NCI-H1417 (cell line): ENCODE measurements at regions not wholly inside any gene's neighbourhood (a gene's known extent, or its start where the extent isn't known, plus 50 kb on each side); places are given as distances from the start of the nearest gene placed in this dataset.
A peak's percentile ranks its signal among the peaks of the same experiment; 100 is the strongest.
"Not testable (repeated sequence)": the region's sequence is repeated elsewhere in the genome, so short reads cannot be mapped to it uniquely, and the experiment has no call there.

Source experiments
- DNase-seq, 3 experiments: peaks; one replicate each; lab custom pipeline; 2025; lab: John Stamatoyannopoulos, UW

DNA sequence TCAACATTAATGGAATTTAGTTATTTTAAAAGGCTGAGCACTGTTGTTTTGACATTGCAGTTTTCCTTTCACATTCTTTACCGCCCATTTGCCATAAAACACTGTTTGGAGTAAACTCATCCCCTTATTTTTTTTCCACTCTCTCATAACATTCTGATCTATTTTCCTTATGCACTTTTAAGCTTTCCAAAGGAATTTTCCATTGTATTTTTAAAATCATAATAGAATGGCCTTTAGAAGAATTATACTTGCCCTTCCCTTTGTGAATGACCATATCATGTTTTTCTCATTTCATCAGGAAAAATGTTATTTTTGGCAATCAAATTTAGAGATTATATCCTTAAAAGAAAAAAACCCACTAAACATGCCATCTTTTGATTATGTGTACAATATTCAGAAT, 1074.2 kb downstream of the STIM2 start:
- no peak for DNase-seq

DNA sequence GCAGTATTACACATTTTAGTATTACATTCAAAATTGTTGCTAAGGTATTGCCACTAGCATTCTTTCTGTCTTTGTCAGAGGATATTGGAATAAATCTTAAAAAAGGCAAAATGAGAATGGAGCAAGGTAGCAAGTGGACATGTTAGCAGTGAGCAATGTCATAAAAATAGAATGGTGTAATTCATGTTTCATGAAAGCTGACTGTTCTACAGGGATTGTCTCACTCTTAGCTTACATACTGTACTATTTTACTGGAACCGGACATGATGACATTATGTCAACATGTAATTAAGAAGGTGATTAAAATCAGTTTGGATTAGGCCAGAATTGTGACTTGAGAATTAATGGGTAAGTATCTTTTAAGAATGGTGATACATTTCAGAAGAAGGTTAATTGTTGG, 1086.2 kb downstream of the STIM2 start:
- DNase-seq = peak in 1 of 3 experiments; percentile 16

DNA sequence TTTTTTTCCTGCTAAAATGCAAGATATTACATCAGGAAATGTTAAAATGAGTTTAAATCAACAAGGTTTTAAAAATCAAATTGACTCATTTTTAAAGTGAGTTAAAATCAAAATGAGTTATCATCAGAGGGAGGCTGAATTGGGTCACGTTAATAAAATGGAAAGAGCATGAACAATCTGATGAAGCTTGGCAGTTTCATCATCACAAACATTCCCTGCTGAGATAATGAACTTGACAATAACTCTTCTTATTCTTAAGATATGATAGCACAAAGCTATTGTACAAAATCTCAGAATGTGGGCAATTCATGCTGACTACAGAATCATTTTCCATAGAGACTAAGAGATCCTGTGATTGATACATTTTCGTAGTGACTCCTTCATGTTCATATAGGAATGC, 1086.7 kb downstream of the STIM2 start:
- peak in 1 of 3 experiments; percentile 19 for DNase-seq

DNA sequence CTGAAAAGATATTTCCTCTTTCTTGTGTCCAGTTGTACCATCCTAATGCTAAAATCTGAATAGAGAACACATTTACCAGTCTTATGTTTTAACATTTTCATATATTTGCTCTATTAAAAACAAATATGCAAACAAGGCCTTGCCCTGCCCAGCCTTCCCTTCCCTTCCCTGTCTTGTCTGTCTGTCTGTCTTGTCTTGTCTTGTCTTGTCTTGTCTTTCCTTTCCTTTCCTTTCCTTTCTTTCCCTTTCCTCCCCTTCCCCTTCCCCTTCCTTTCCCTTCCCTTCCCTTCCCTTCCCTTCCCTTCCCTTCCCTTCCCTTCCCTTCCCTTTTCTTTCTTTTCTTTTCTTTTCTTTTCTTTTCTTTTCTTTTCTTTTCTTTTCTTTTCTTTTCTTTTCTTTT, 1103.5 kb downstream of the STIM2 start:
- DNase-seq = no peak

DNA sequence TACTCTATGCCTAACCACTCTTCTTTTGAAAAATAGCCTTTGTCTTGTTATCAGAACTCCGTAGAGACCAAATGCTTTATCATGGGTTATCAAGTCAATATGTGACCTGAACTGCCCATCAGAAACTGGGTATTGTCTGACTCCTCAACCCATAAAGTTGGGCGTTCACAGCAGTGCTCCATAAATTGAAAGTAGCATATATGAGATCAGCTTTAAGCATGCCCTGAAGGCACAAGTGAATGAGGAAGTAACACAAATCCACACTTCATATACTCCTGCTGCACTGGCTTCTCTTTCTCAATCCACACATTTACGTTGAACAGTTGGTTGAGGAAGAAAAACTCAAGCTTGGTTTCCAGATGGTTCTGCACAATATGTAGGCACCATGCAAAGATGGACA, 1106.0 kb downstream of the STIM2 start:
- no peak for DNase-seq

DNA sequence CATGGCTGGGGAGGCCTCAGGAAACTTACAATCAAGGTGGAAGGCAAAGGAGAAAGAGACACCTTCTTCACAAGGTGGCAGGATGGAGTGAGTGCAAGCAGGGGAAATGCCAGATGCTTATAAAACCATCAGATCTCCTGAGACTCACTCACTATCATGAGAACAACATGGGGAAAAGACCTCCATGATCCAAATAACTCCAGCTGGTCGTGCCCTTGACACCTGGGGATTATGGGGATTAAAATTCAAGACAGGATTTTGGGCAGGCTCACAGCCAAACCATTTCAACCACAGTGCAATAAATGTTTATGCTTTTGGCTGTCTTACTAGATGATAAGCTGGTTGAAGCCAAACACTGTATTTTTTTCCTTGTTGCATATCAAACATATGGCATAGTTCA, 1112.4 kb downstream of the STIM2 start:
- DNase-seq = no peak

DNA sequence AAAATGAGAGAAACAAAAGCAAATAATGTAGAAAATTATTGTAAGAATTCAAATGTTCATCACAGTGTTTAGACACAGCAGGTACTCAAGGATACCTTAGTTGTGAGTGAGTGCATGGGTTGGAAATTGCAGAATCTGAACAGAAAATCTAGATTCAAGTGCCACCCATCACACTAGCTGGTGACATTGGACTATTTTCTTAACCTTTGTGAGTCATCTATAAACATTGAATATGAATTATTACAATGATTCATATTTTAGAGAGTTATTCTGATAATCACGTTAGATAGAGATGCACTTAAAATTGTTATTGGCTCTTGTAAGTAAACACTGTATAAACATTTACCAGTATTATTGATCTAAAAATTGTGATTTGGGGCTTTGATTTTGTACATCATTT, 1113.1 kb downstream of the STIM2 start:
- no peak for DNase-seq

DNA sequence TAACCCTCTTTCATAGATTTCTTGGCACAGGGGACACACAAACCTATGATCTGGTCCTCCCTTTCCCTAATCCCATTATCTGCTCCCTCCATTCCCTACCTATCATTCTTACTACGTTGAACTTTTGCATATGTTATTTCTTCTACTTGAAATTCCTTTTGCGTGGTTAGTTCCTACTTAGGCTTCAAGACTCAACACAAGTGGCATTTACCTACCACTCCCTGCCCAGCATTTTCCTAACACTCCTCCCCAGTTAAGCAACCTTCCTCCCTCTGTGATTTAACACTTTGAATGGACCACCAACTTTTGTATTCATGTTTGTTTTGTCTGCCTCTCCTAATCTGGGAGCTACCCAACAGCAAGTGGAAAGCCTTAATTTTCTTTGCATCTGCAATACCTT, 1113.7 kb downstream of the STIM2 start:
- no peak for DNase-seq

DNA sequence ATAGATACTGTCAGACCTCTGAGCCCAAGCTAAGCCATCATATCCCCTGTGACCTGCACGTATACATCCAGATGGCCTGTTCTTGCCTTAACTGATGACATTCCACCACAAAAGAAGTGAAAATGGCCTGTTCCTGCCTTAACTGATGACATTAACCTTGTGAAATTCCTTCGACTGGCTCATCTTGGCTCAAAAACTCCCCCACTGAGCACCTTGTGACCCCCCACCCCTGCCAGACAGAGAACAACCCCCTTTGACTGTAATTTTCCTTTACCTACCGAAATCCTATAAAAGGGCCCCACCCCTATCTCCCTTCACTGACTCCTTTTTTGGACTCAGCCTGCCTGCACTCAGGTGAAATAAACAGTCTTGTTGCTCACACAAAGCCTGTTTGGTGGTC, 1114.2 kb downstream of the STIM2 start:
- DNase-seq = not testable (repeated sequence)

DNA sequence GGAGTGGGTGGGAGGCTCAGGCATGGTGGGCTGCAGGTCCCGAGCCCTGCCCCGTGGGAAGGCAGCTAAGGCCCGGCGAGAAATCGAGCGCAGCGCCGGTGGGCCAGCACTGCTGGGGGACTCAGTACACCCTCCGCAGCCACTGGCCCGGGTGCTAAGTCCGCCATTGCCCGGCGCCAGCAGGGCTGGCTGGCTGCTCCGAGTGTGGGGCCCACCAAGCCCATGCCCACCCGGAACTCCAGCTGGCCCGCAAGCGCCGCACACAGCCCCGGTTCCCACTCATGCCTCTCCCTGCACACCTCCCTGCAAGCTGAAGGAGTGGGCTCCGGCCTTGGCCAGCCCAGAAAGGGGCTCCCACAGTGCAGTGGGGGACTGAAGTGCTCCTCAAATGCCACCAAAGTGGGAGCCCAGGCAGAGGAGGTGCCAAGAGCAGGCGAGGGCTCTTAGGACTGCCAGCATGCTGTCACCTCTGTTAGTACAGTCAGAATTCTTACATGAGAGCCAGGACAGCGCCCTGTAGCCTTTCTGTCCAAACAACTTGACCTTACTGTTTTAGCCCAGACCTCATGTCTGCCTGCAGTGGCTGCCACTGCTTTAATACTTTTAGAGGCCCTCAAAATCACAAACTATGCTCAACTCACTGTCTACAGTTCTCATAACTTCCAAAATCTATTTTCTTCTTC, 1117.9 kb downstream of the STIM2 start:
- not testable (repeated sequence) for DNase-seq

DNA sequence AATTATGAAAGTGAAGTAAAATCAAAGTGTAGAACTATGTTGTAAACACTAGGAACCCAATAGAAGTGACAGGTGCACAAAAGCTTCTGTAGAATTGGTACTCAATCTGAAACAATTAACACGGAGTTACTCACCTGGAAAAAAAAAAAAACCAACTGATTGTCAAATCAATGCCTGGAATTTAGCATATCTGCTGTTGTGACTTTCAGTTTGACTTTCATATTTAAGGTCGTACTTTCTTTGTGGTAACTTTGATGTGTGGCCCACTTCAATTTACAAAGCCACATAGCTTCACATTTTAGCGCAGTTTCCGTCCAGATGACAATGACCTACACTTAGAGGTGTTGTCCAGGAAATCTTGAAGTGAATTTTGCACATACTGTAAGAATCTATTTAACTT, 1124.9 kb downstream of the STIM2 start:
- DNase-seq = no peak

DNA sequence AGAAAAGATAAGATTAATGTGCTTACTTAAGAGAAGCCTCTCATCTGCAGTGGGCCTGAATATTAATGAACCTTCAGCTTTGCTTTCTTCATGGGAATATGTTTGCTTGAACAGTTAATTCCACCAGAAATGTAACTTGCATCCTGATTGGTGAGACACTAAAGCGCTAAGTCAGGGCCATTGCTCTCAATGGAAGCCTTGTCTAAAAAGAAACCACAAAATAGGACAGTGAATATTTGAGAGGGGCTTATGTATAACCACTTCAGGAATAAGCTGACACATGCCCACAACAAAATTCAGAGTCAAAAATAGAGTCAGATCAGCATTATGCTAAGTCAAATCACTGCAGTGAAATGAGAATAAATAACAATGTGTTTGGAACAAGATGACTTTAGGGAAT, 1125.8 kb downstream of the STIM2 start:
- DNase-seq = no peak

DNA sequence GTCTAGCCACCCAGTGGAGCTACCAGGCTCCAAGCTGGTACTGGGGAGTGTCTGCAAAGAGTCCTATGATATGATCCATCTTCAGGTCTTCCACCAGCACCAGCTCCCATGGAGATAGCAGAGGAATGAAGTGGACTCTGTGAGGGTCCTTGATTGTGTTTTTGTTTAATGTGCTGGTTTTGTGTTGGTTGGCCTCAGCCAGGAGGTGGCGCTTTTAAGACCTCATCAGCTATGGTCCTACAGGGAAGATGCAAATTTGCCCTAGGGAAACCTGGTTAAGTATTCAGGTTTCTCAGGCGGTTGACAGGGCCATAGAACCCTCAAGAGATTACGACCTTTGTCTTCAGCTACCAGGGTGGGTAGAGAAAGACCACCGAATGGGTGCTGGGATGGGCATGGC, 1141.1 kb downstream of the STIM2 start:
- no peak for DNase-seq

DNA sequence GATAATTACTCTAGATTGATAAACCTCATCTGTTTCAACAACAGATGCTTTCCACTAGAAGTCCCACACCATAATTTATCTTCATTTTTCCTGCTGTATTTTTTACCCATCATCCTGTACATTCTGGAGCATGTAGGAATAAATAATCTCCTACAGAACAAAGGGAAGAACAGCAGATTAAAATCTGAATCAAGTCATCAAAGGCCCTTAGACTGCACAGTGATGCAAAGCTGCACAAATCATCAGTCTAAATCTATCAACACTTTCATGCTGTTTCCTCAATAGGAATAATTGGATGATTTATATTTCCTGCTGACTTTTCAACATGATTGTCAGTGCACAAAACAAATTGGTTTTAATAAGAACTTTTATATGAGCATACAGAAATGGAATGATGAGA, 1143.9 kb downstream of the STIM2 start:
- peak in 1 of 3 experiments; percentile 59 for DNase-seq

DNA sequence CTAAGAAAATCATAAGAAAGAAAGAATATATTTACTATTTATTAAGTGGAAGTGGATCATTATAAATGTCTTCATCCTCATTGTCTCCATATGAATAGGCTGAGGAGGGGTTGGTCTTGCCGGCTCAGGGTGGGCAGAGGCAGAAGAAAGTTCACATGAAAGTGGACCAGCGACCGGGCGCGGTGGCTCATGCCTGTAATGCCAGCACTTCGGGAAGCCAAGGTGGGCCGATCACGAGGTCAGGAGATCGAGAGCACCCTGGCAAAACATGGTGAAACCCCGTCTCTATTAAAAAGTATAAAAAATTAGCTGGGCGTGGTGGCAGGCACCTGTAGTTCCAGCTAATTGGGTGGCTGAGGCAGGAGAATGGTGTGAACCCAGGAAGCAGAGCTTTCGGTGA, 1145.4 kb downstream of the STIM2 start:
- DNase-seq = no peak

DNA sequence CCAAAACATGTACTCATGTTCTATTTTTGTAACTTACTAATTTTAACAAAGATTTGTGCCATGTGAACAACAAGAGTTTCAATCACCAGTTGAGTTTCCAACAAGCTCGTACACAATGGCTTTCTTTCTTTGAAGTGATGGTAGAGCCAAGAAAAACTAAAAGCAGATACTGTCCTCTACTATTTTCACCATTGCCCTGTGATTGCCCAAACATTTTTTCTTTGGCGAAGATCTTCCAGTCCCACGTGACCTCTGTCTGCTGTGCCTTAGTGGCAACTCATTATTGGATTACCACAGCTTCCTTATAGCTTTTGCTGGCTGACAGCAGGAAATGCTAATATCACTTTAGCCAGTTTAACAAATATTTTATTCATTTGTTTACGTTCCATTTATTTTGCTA, 1147.1 kb downstream of the STIM2 start:
- DNase-seq = no peak

DNA sequence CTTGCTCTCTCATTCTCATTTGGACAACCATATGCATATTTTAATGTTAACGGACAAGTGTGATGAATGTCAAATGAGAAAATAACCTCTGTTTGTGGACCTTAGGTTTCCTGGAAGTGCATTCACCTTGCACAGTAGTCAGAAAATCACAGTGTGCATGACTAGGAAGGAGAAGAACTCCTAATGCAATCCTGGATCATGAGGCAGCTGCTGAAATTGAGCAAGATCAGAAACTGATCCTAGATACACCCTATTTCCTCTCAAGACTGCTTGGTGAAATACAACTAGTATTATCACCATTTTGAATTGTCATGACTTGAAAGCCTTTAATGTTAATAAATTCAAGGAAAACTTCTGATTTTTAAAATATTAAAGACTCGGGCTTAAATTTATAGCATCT, 1148.9 kb downstream of the STIM2 start:
- DNase-seq = no peak

DNA sequence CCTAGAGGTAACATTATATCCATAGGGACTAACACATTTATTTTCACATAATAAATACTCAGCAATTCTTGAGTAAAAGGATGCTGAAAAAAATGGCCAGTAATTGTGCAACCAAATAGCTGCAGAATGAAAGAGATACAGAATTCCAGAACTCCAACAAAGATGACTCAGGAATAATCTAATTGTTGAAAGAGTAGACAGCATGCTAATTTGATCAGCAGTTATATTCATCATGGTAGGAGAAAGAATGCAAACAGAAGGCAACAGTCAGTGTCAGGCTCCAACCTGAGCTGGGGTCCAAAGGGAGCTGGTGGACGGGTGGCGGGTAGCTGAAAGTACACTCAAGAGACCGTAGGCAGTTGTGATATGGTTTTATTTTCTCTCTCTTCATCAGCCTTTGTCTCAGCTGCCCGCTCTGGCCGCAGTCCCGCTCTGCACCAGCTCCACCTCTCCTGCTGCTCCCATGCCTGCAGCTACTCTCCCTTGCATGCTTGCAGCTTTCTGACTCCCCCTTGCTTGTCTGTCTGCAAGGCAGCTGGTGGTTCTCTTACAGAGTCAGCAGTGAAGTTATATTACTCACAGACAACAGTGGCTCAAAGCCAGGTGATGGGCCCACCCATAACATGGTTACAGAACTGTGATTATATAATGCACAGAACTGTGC, 1150.1 kb downstream of the STIM2 start:
- no peak for DNase-seq

DNA sequence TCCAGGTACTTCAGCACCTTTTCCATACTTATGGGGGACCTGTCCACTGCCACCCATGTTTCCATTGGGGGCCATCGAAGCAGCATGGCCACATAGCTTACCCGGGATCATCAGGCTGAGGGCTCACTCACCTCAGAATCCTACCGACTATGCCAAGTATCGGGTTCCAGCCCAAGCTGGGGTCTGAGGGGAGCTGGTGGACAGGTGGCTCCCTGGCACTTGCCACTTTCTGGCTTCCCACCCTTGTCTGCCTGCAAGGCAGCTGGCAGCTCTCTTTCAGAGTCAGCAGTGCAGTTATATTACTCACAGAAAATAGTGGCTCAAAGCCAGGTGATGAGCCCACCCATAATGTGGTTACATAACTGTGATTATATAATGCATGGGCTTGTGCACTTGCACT, 1153.8 kb downstream of the STIM2 start:
- no peak for DNase-seq

DNA sequence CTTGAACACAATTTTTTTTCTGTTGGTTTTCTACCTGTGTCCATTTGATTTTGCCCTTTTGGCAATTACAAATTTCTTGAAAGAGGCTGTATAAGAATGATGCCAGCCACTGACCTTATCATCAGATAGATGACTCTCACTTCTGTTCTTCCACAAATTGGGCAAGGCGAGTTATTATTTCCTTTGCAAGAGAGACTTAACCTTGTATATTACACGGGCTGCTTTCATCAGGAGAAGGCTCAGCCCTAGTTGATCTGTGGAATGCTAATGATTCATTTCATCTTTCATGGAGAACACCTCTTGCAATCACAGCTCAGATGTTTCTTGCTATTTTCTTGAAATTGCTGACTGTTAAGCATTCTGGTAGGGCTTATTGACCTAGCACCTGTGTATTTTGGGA, 1155.4 kb downstream of the STIM2 start:
- DNase-seq = no peak

DNA sequence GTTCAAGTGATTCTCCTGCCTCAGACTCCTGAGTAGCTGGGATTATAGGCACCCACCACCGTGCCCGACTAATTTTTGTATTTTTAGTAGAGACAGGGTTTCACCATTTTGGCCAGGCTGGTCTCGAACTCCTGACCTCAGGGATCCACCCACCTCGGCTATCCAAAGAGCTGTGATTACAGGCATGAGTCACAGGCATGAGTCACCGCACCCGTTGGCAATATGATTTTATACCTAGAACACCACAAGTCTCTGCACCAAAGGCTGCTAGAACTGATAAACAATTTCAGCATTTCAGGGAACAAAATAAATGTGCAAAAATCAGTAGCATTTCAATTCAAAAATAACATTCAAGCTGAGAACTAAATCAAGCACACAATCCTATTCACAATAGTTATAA, 1177.6 kb downstream of the STIM2 start:
- DNase-seq = not testable (repeated sequence)

DNA sequence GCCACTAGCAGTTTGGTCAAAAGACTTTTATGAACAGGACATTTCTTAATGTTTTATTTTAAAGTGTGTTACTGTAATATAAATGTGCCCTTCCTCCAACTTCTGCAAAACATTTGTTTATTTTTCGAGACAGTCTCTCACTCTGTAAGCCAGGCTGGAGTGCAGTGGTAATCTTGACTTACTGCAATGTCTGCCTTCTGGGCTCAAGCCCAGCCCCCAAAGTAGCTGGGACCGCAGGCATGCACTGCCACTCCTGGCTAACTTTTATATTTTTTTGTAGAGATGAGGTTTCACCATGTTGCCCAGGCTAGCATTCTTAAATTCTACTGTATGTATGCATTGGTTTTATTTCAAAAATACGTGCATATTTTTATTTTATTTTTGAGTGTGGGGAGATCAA, 1201.9 kb downstream of the STIM2 start:
- no peak for DNase-seq

DNA sequence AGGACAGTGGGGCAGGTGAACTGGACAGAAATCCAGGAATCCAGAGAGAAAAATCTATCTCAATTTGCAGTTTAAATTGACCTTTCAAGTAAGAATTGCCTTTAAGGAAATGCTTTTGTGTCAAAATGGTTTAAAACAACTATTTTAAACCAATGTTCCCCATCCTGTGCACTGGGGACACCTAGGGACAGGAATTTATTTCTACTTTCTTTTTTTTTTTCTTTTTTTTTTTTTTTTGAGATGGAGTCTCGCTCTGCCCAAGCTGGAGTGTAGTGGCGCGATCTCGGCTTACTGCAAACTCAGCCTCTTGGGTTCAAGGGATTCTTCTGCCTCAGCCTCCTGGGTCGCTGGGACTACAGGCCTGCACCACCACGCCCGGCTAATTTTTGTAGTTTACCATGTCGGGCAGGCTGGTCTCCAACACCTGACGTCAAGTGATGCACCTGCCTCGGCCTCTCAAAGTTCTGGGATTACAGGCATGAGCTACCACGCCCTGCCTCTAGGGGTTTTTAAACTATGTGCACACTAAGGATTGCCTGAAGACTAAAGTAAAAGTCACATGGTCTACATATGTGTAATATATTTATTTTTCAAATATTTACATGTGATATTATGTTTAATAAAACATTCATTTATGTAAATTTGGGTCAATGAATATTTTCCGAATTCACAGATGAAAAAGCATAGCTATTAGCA, 1213.4 kb downstream of the STIM2 start:
- no peak for DNase-seq
